DOHH2 (cell line): ENCODE measurements at regions not wholly inside any gene's neighbourhood (a gene's known extent, or its start where the extent isn't known, plus 50 kb on each side); places are given as distances from the start of the nearest gene placed in this dataset.

Experiments used
- EZH2phosphoT487 ChIP-seq: fragments of 200-600 bp; sonication (generic); IDR thresholded peaks from 2 replicates; pipeline ENCODE4 v1.6.1; 2017; ENCODE audit warnings: borderline replicate concordance, mild to moderate bottlenecking, antibody characterized with exemption, low read length, moderate library complexity, mixed read lengths
- TF ChIP-seq, protein P1 (sequence below): fragments of 200-600 bp; sonication (generic); IDR thresholded peaks from one replicate; pipeline ENCODE4 v1.5.1; 2014; ENCODE audit warnings: antibody characterized with exemption, mild to moderate bottlenecking, low read depth, low read length; ENCODE audit not compliant: poor library complexity, severe bottlenecking

DNA sequence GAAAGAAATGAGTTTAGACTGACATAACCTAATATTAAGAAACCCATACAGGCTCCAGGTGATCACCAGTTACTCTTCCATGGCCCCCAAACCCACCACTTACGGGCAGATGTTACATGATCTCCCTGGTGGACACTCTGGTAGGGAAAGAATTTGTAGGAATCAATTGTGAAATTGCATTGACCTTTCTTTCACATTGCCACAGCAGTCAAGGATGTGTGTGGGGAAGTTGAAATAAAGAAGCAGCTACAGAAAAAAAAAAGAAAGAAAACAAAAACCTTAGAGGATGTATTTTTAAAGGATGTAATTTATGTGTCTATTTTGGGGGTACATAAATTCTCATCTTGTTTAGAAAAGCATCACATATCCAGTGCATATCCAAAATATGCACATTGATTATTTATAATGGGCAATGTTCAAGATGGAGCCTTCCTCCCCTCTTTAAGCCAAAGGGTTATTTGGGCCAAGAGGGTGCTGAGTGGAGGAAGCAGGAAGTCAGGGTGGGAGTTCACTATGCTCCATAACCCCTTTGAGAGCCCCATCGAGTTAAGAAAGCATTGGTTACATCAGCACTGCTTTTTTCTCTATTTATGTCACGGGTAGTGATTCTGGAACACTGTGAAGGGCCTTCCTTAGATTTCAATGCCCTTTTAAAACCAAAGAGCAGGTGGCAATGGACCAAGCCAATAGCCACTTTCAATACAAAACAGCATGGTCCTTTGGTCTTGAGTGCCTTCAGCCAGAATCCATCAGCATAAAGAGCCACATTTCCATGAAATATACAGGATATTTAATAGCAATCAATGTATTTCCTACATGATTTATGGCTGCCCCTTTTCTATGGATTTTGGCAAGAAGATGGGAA lies 169.6 kb downstream of the LACC1 start:
- TF ChIP-seq, protein P1, sequence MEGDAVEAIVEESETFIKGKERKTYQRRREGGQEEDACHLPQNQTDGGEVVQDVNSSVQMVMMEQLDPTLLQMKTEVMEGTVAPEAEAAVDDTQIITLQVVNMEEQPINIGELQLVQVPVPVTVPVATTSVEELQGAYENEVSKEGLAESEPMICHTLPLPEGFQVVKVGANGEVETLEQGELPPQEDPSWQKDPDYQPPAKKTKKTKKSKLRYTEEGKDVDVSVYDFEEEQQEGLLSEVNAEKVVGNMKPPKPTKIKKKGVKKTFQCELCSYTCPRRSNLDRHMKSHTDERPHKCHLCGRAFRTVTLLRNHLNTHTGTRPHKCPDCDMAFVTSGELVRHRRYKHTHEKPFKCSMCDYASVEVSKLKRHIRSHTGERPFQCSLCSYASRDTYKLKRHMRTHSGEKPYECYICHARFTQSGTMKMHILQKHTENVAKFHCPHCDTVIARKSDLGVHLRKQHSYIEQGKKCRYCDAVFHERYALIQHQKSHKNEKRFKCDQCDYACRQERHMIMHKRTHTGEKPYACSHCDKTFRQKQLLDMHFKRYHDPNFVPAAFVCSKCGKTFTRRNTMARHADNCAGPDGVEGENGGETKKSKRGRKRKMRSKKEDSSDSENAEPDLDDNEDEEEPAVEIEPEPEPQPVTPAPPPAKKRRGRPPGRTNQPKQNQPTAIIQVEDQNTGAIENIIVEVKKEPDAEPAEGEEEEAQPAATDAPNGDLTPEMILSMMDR: no peak
- no peak for TF ChIP-seq EZH2phosphoT487
